ENCODE measurements at regions not wholly inside any gene's neighbourhood (a gene's known extent, or its start where the extent isn't known, plus 50 kb on each side); places are given as distances from the start of the nearest gene placed in this dataset.

DNA sequence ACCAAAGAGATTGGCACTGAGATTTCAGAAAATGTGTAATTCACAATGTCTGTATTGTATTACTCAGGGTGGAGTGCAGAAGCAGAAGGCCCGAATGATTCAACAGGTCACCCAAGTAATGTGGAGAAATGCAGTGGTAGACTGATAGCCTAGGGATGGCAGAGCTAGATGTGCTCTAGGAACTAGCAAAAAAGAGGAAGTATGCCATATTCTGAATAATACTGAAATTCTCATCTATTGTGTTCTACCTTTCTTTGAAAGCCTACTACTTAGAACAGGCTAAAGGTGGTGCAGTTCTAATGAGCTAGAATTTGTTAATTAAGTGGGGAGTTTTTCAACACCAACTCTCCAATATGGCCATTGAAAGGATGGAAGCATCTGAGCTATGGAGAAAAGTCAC is 1449.8 kb upstream of the MIR17HG start:
- no peaks in the 10 kb centered on the region for H3K27me3 ChIP-seq
- H3K9me3 ChIP-seq = no peaks in the 10 kb centered on the region
- intact Hi-C loops (cut with DNase I) = no loop called here
- no peaks in the 10 kb centered on the region for H3K36me3 ChIP-seq
- DNase-seq (no peak), ATAC-seq (no peak)
- H3K4me1 ChIP-seq = no peaks in the 10 kb centered on the region
- 90 to 97% methylated on average over 1 of the region's 1 CpG for WGBS, 2 donors
- TF ChIP-seq, protein P1, sequence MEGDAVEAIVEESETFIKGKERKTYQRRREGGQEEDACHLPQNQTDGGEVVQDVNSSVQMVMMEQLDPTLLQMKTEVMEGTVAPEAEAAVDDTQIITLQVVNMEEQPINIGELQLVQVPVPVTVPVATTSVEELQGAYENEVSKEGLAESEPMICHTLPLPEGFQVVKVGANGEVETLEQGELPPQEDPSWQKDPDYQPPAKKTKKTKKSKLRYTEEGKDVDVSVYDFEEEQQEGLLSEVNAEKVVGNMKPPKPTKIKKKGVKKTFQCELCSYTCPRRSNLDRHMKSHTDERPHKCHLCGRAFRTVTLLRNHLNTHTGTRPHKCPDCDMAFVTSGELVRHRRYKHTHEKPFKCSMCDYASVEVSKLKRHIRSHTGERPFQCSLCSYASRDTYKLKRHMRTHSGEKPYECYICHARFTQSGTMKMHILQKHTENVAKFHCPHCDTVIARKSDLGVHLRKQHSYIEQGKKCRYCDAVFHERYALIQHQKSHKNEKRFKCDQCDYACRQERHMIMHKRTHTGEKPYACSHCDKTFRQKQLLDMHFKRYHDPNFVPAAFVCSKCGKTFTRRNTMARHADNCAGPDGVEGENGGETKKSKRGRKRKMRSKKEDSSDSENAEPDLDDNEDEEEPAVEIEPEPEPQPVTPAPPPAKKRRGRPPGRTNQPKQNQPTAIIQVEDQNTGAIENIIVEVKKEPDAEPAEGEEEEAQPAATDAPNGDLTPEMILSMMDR (IDR thresholded peaks at IDR 0.05) = no peak
- no peak overlapping the region for H3K4me3 ChIP-seq
- H3K27ac ChIP-seq = no peak overlapping the region

GRCh38 chr13:89899302-89900103 is 1448.0 kb upstream of the MIR17HG start:
- DNase-seq (no peak), ATAC-seq (no peak)
- intact Hi-C loops (cut with DNase I) = no loop called here
- 85 to 89% methylated on average over 5 of the region's 5 CpGs for WGBS, 2 donors
- peaks cover 0 to 13% (median 0%) of the 10 kb centered on the region in 11 donors for H3K9me3 ChIP-seq
- no peak overlapping the region for H3K27ac ChIP-seq
- H3K4me3 ChIP-seq = no peak overlapping the region
- no peaks in the 10 kb centered on the region for H3K27me3 ChIP-seq
- TF ChIP-seq, protein P1 (IDR thresholded peaks at IDR 0.05) = no peak
- no peaks in the 10 kb centered on the region for H3K4me1 ChIP-seq
- no peaks in the 10 kb centered on the region for H3K36me3 ChIP-seq

GRCh38 chr13:89900104-89900765 is 1447.3 kb upstream of the MIR17HG start:
- 53 to 72% methylated on average over 5 of the region's 5 CpGs for WGBS, 2 donors

GRCh38 chr13:89902223-89902622 is 1445.3 kb upstream of the MIR17HG start:
- ATAC-seq (no peak), DNase-seq (no peak)
- H3K27me3 ChIP-seq = no peaks in the 10 kb centered on the region
- TF ChIP-seq, protein P1 (IDR thresholded peaks at IDR 0.05) = no peak
- peaks cover 0 to 18% (median 0%) of the 10 kb centered on the region in 11 donors for H3K9me3 ChIP-seq
- no peaks in the 10 kb centered on the region for H3K4me1 ChIP-seq
- no peaks in the 10 kb centered on the region for H3K36me3 ChIP-seq
- intact Hi-C loops (cut with DNase I) = no loop called here
- no peak overlapping the region for H3K27ac ChIP-seq
- H3K4me3 ChIP-seq = no peak overlapping the region

More at GRCh38 chr13:89900104-89900765, 1447.3 kb upstream of the MIR17HG start:
- ATAC-seq (no peak), DNase-seq (no peak)
- Histone ChIP-seq H3K27ac (no peak overlapping the region), H3K9me3 (peaks cover 0 to 18% (median 0%) of the 10 kb centered on the region in 11 donors), H3K4me3 (no peak overlapping the region), H3K27me3 (no peaks in the 10 kb centered on the region), H3K36me3 (no peaks in the 10 kb centered on the region), H3K4me1 (no peaks in the 10 kb centered on the region)
- intact Hi-C loops (cut with DNase I) = no loop called here
- TF ChIP-seq, protein P1 (IDR thresholded peaks at IDR 0.05) = no peak

Measured in heart right ventricle (tissue), 16 donors.